GM18868 (cell line): ENCODE measurements at regions not wholly inside any gene's neighbourhood (a gene's known extent, or its start where the extent isn't known, plus 50 kb on each side); places are given as distances from the start of the nearest gene placed in this dataset.

ENCODE experiments used
- ATAC-seq: cut with Tn5 transposase; IDR thresholded peaks from one replicate; pipeline ENCODE4 v1.9.1; 2021; ENCODE audit warnings: mild to moderate bottlenecking, moderate library complexity; ENCODE audit not compliant: unreplicated experiment

- ATAC-seq, result no peak
Measured at GRCh38 chr3:23663661-23664186, 142.0 kb upstream of the UBE2E1 start.

- no peak for ATAC-seq
Measured at GRCh38 chr3:23664459-23664858, 141.3 kb upstream of the UBE2E1 start.

- ATAC-seq, result no peak
Measured at GRCh38 chr3:23665741-23666140, 140.0 kb upstream of the UBE2E1 start.

- ATAC-seq, result no peak
Measured at GRCh38 chr3:23666818-23667217, 138.9 kb upstream of the UBE2E1 start.

GRCh38 chr3:23667536-23668429 lies 138.0 kb upstream of the UBE2E1 start:
- ATAC-seq, result peak; percentile 67

GRCh38 chr3:23668430-23668904 lies 137.3 kb upstream of the UBE2E1 start:
- ATAC-seq, result peak; percentile 44

GRCh38 chr3:23669541-23670255 lies 136.1 kb upstream of the UBE2E1 start:
- ATAC-seq, result no peak

- ATAC-seq, result no peak
Measured at GRCh38 chr3:23671851-23672589, 133.7 kb upstream of the UBE2E1 start.

GRCh38 chr3:23672628-23673027 lies 133.1 kb upstream of the UBE2E1 start:
- no peak for ATAC-seq

GRCh38 chr3:23675010-23675409 lies 130.7 kb upstream of the UBE2E1 start:
- ATAC-seq, result no peak

- ATAC-seq, result no peak
Measured at GRCh38 chr3:23676093-23676492, 129.7 kb upstream of the UBE2E1 start.

- ATAC-seq, result no peak
Measured at GRCh38 chr3:23682646-23683045, 123.1 kb upstream of the UBE2E1 start.

- ATAC-seq, result no peak
Measured at GRCh38 chr3:23685541-23686258, 120.1 kb upstream of the UBE2E1 start.

- ATAC-seq, result no peak
Measured at GRCh38 chr3:23686519-23686918, 119.2 kb upstream of the UBE2E1 start.

GRCh38 chr3:23691357-23691895 lies 114.3 kb upstream of the UBE2E1 start:
- no peak for ATAC-seq

GRCh38 chr3:23696842-23697241 lies 108.9 kb upstream of the UBE2E1 start:
- no peak for ATAC-seq

- ATAC-seq, result no peak
Measured at GRCh38 chr3:23697416-23697815, 108.3 kb upstream of the UBE2E1 start.

GRCh38 chr3:23698652-23699313 lies 107.0 kb upstream of the UBE2E1 start:
- ATAC-seq, result no peak

- no peak for ATAC-seq
Measured at GRCh38 chr3:23700616-23701015, 105.1 kb upstream of the UBE2E1 start.
